ENCODE measurements at regions not wholly inside any gene's neighbourhood (a gene's known extent, or its start where the extent isn't known, plus 50 kb on each side); places are given as distances from the start of the nearest gene placed in this dataset.

DNA sequence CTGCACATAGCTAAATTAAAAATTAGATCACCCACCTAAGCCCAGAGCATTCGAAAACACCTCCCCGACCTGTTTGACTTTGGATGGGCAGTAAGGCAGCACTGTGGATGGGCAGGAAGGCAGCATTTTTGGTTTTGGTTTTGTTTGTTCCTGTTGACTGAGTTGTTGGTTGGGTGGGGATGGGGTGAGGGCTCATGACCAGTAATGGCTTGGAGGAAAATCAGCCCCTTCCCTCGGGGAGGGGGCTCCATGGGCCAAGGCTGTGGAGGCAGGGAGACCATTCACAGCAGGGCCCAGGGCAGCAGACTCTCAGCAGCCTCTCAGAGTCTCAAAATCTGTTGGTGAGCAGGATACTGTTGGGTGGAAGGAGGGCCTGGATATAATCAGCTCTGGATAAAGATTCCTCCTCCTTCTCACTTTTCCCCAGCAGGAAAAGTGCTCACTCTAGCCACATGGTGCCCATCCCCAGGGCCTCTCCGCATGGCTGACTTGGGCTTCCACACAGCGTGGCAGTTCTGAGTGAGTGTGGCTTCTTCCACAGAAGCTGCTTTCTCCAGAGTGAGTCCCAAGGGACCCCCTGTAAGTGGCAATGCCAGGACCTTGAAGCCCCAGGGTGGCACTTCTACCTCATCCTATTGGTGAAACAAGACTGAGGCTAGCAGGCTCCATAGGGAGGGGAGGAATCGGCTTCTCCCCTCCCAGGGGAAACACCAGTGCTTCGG is 1491.2 kb downstream of the BRD1 start:
- DNase-seq (ENCODE audit: low read depth in 2 of 3, low spot score in 2 of 3), result no peak

DNA sequence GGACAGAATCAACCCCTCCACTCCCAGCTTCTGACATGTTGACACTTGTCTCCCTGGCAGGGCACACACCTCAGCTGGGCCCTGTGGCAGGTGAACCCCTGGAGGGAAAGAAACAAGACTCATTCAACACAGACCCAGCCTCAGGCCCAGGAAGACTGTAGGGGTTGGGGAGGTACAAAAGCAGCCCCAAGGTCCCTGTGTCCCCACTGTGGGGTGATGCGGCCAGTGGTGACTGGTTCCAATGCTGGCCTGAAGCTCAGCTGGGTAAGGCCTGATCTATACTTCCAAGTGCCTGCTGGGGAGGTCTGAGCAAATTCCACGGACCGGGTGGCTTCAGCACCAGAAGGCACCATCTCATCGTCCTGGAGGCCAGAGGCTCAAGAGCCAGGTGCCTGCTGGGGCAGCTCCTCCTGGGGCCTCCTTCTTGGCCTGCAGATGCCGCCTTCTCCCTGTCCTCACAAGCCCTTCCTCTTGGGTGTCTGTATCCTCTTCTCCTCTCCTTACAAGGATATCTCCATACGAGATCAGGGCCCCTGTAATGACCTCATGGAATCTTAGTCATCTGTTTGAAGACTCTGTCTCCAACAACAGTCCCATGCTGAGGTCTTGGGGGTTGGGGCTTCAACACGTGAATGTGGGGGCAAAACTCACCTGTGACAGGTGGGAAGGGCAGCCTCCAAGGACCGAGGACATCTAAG is 1492.1 kb downstream of the BRD1 start:
- DNase-seq (ENCODE audit: low read depth in 2 of 3, low spot score in 2 of 3), result no peak

- no peak for DNase-seq (ENCODE audit: low read depth in 2 of 3, low spot score in 2 of 3)
These were observed 1492.7 kb downstream of the BRD1 start for GRCh38 chr22:48334971-48335370.

DNA sequence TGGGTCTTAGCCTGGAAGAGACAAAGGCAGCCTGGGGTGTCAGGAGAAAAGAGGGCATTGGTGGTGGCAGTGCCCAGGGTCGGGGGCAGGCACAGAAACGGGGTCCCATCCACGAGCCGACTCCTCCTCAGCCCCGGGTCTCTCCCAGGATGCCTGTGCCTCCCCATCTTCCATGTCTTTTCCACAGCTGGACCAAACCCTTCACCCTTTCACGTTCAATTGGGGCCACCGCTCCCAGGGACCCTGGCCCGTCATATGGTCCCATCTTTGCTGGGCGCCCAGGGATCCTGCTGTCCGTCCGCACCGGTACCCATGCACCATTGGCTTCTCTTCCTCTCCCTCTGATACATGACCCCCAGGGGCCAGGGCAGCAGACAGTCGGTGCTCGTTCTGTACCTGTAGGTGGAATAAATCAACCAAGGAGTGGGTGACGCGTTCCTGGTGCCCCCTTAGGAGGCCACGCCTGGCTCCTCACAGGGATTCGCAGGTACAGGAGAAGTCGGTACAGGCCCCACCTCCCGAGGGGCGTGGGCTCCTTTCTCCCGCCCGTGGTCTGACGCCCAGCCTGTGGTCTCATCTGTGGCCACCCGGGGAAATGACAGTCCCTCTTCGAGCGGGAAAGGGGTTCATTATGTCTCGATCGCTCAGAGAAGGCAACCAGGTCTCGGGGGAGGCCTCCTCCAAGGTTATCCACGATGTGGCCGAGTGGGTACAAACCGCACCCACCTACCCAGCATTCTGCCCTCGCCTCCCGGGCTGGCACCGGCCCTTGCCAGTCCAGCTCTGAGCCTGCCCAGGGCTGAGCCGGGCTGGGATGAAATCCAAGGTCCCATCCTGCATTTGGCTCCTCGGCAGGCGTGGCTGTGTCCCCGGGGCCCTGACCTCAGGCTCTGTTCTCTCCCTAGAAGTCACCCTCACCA is 1493.6 kb downstream of the BRD1 start:
- DNase-seq (ENCODE audit: low read depth in 2 of 3, low spot score in 2 of 3), result no peak

GRCh38 chr22:48333323-48333763 is 1494.3 kb downstream of the BRD1 start:
- DNase-seq (ENCODE audit: low read depth in 2 of 3, low spot score in 2 of 3), result no peak

DNA sequence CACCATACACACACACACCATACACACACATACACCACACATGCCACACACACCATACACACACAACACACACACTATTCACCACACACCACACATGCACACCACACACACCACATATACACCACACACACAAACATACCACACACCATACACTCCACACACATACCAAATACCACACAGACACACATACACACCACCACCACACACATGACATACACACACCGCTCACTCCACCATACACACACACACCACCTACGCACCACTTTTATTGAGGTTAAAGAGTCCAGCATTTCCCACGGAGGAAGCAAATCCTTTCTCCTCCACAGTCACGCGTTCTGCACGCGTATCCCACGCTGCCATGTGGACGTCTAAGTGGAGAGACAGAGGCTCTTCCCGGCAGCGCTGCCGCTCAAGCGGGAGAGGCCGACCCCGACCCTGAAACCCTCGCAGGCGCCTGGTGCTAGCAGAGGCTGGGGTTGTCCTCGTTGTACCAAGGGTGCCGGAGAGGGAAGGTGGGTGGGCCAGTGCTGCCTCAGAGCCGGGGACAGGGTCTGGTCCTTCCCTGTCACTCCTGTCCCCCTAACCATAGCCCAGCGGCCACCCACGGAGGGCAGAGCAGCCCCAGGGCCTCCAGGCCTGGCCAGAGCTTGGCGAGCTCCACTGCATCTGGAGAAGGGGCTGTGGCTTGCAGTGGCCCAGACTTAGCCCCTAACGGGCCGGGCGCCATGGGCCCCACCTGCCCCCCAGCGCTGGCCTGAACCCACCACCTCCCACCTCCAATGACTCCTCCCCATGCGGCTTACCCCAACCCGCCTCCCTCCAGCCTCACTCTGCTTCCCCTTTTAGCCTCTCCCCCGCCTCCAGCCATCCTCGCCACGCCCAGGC is 1495.0 kb downstream of the BRD1 start:
- no peak for DNase-seq (ENCODE audit: low read depth in 2 of 3, low spot score in 2 of 3)

DNA sequence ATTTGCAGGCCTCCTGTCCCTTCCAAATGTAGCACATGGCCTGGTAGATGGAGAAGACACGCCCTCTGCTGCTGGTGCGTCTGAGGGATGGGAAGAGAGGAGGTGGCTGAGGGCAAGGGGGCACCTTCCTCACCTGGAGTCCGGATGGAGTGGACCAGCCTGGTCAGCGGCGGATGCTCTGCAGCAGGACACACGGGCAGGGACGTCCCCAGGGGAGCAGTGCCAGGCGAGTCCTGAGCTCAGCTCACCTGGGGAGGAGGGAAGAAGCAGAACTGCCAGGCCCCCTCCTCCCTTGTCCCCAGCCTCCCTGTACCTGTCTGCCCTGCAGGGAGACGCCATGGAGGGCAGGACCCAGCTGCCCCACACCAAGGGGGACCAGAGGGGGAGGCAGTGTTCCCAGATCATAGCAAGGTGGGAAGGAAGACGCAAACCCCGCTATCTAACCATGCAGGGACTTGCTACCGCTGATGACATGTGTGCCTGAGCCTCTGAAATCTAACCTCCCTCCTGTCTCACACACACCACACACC is 1495.9 kb downstream of the BRD1 start:
- DNase-seq (ENCODE audit: low read depth in 2 of 3, low spot score in 2 of 3), result no peak

DNA sequence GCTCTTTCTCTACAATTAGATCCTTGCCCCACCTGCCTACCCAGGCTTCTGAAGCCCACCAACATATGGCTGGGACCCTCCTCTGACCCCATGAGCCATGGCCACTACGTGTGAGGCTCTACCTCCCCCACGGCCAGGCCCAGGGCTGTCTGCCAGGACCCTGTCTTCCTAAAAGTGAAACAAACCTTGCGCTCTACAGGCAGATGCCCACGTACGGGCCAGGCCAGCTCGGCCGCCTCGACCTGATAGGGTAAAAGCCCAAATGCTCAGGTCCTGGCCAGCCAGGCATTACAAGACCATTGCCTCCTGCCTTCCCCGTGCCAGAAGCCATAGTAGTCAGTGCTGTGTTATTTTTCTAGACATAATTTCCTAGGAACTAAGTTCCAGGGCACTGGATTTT is 1496.4 kb downstream of the BRD1 start:
- no peak for DNase-seq (ENCODE audit: low read depth in 2 of 3, low spot score in 2 of 3)

- DNase-seq (ENCODE audit: low read depth in 2 of 3, low spot score in 2 of 3), result no peak
These were observed 1500.0 kb downstream of the BRD1 start for GRCh38 chr22:48327721-48328120.

- DNase-seq (ENCODE audit: low read depth in 2 of 3, low spot score in 2 of 3), result no peak
These were observed 1503.9 kb downstream of the BRD1 start for GRCh38 chr22:48323746-48324145.

- no peak for DNase-seq (ENCODE audit: low read depth in 2 of 3, low spot score in 2 of 3)
These were observed 1504.8 kb downstream of the BRD1 start for GRCh38 chr22:48322907-48323306.

- DNase-seq (ENCODE audit: low read depth in 2 of 3, low spot score in 2 of 3), result no peak
These were observed 1505.6 kb downstream of the BRD1 start for GRCh38 chr22:48321986-48322545.

- DNase-seq (ENCODE audit: low read depth in 2 of 3, low spot score in 2 of 3), result no peak
These were observed 1506.8 kb downstream of the BRD1 start for GRCh38 chr22:48320683-48321451.

GRCh38 chr22:48320048-48320682 is 1507.5 kb downstream of the BRD1 start:
- no peak for DNase-seq (ENCODE audit: low read depth in 2 of 3, low spot score in 2 of 3)

DNA sequence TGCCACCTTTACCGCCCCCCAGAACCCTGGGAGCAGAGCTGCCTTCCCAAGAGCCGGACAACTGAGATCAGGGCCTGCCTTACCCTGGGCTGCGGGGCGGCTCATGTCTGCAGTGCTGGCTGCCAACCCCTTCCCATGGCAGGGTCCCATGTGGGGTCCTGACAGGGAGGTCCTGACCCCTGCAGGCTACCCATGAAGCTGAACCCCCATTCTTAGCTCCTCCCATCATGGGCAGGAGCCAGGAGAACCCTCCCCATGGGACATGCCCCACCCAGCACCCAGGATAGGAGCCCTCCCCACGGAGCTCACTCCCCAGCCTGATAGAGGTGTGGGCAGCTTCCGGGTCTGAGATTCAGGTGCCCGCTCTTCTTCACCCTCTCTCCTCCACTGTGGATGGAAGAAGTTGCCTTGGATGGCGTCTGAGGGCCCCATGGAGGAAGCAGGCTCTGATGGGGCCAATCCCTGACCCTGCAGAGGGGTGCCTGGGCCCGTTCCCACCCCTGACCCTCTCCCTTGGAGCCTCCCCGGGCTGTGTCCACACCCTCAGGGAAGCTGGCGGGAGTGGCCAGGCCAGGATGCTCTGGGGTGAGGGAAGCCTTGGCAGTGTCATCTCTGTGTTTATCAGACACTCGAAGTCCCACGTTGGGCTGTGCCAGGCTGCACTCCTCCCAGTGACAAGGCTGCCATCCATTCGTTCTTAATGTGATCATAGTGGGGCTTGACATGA is 1508.2 kb downstream of the BRD1 start:
- DNase-seq (ENCODE audit: low read depth in 2 of 3, low spot score in 2 of 3), result no peak

DNA sequence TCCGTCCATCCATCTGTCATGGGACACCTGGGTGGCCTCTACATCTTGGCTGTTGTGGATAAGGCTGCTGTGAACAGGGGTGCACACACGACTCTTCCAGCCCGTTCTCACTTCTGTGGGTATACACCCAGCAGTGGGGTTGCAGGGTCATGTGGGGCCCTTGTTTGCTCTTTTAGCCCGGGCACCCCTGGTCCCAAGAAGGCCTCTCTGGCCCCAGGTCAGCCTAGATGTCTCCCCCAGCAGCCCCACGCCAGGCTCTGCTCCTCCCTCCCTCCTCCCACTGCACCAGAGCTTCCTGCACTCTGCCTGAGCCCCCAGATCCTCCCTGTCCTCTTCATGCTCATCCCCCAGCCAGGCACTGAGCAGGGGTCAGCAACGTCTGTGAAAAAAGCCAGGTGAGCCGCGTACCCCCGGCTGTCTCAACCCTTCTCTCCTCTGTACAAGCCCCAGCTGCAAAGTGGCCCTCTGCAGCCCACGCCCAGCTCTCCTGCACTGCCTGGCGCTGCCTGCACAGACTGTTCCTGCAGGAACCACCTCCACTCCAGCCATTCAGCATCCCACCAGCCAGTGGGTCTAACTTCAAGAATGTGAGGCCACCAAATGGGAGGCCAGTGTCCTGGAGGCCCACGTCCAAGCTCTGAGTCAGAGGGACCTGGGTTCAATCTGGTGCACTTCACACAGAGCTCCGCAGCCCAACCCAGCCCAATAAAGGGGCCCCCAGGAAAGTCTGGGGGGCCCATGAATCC is 1508.9 kb downstream of the BRD1 start:
- DNase-seq (ENCODE audit: low read depth in 2 of 3, low spot score in 2 of 3), result no peak

- no peak for DNase-seq (ENCODE audit: low read depth in 2 of 3, low spot score in 2 of 3)
These were observed 1509.5 kb downstream of the BRD1 start for GRCh38 chr22:48318173-48318572.

Data from hematopoietic multipotent progenitor cell (in vitro differentiated cells).